Stimulated activated CD4-positive, alpha-beta T cell treated with anti-CD3 and anti-CD28 coated beads, Interleukin-1b, Interleukin-23, amount 100 ng/mL, for 4 hours (primary cell): ENCODE measurements at regions not wholly inside any gene's neighbourhood (a gene's known extent, or its start where the extent isn't known, plus 50 kb on each side); places are given as distances from the start of the nearest gene placed in this dataset.
"Not testable (repeated sequence)": the region's sequence is repeated elsewhere in the genome, so short reads cannot be mapped to it uniquely, and the experiment has no call there.

Experiments used
- DNase-seq, 2 donors: peaks; one replicate each; pipeline ENCODE4 v3.0.0-alpha.2; 2020; ENCODE audit warnings: low read depth in 2 of 2

GRCh38 chr1:55781003-55781402, 565.8 kb upstream of the USP24 start:
- DNase-seq: no peak

- DNase-seq: no peak
Measured at GRCh38 chr1:55777545-55777944, 562.4 kb upstream of the USP24 start.

- DNase-seq: no peak
Measured at GRCh38 chr1:55775007-55775406, 559.8 kb upstream of the USP24 start.

- no peak for DNase-seq
Measured at GRCh38 chr1:55774446-55774845, 559.3 kb upstream of the USP24 start.

GRCh38 chr1:55773211-55773940, 558.2 kb upstream of the USP24 start:
- no peak for DNase-seq

- no peak for DNase-seq
Measured at GRCh38 chr1:55768327-55768952, 553.3 kb upstream of the USP24 start.

- no peak for DNase-seq
Measured at GRCh38 chr1:55767171-55767570, 552.0 kb upstream of the USP24 start.

- not testable (repeated sequence) for DNase-seq
Measured at GRCh38 chr1:55765505-55765904, 550.3 kb upstream of the USP24 start.

- DNase-seq: no peak
Measured at GRCh38 chr1:55751776-55752175, 536.6 kb upstream of the USP24 start.

- no peak for DNase-seq
Measured at GRCh38 chr1:55750628-55750995, 535.4 kb upstream of the USP24 start.

- DNase-seq: no peak
Measured at GRCh38 chr1:55749975-55750627, 534.9 kb upstream of the USP24 start.

GRCh38 chr1:55747408-55747841, 532.3 kb upstream of the USP24 start:
- no peak for DNase-seq

GRCh38 chr1:55746710-55747109, 531.5 kb upstream of the USP24 start:
- DNase-seq: no peak

- DNase-seq: no peak
Measured at GRCh38 chr1:55741516-55741915, 526.4 kb upstream of the USP24 start.

GRCh38 chr1:55735106-55735505, 519.9 kb upstream of the USP24 start:
- DNase-seq: no peak

- no peak for DNase-seq
Measured at GRCh38 chr1:55726994-55727393, 511.8 kb upstream of the USP24 start.

- no peak for DNase-seq
Measured at GRCh38 chr1:55725378-55725777, 510.2 kb upstream of the USP24 start.

- DNase-seq: no peak
Measured at GRCh38 chr1:55724551-55725325, 509.6 kb upstream of the USP24 start.

- DNase-seq: no peak
Measured at GRCh38 chr1:55723001-55723400, 507.8 kb upstream of the USP24 start.

- no peak for DNase-seq
Measured at GRCh38 chr1:55720261-55720660, 505.1 kb upstream of the USP24 start.

- no peak for DNase-seq
Measured at GRCh38 chr1:55718758-55719671, 503.9 kb upstream of the USP24 start.
